ENCODE measurements at regions not wholly inside any gene's neighbourhood (a gene's known extent, or its start where the extent isn't known, plus 50 kb on each side); places are given as distances from the start of the nearest gene placed in this dataset.
"Not testable (repeated sequence)": the region's sequence is repeated elsewhere in the genome, so short reads cannot be mapped to it uniquely, and the experiment has no call there.

DNA sequence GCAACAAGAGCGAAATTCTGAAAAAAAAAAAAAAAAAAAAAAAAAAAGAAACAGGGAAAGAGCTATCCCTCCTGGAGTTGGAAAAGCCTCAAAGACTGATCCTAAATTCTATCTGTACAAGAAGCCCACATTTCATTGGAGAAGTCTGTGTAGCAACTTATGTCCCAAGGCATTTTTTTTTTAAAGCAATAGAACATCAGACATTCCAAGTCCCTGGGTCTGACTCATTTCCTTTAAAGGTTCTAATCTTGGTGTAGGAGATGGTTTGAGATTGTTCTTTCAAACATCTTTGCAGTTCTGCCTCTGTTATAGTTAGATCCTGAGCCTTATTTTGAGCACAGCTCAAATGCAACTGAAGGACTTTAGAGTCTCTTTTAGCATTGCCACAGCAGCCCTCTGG lies 706.5 kb upstream of the MIR17HG start:
- FAIRE-seq: no peak
- TF ChIP-seq POLR2AphosphoS5 (IDR thresholded peaks at IDR 0.05; ENCODE audit: low read depth, low read length) (no peak), POLR2A (IDR thresholded peaks at IDR 0.05; ENCODE audit: low read depth, low read length) (no peak), TAF1 (IDR thresholded peaks at IDR 0.05; ENCODE audit: borderline replicate concordance, low read depth, low read length) (no peak)
- DNase-seq (ENCODE audit: insufficient read length): no peak

DNA sequence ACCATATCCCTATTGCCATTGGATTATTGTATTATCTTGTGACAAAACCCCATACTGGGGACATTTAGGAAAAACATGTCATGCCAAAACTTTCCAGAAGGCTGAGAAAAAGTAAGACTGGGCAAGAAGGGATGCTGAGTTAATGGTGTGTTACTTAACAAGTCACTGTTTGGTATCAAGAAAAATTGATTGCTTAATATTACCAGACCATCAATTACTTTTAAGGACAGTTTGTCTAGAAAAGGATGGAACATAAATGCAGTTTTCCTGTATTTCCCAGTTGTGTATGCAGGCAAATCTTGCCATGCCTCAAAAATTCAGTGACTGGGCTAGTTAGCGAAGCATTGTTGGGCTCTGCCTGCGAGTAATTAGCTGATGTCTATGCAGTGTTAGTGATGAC lies 705.6 kb upstream of the MIR17HG start:
- TF ChIP-seq TAF1 (IDR thresholded peaks at IDR 0.05; ENCODE audit: borderline replicate concordance, low read depth, low read length): no peak
- no peak for TF ChIP-seq POLR2AphosphoS5 (IDR thresholded peaks at IDR 0.05; ENCODE audit: low read depth, low read length)
- TF ChIP-seq POLR2A (IDR thresholded peaks at IDR 0.05; ENCODE audit: low read depth, low read length): no peak
- no peak for DNase-seq (ENCODE audit: insufficient read length)
- no peak for FAIRE-seq

- DNase-seq (ENCODE audit: insufficient read length): no peak
- no peak for TF ChIP-seq TAF1 (IDR thresholded peaks at IDR 0.05; ENCODE audit: borderline replicate concordance, low read depth, low read length)
- FAIRE-seq: no peak
Measured at GRCh38 chr13:90645582-90645981, 701.9 kb upstream of the MIR17HG start.

- no peak for FAIRE-seq
- TF ChIP-seq POLR2AphosphoS5 (IDR thresholded peaks at IDR 0.05; ENCODE audit: low read depth, low read length): no peak
- TF ChIP-seq TAF1 (IDR thresholded peaks at IDR 0.05; ENCODE audit: borderline replicate concordance, low read depth, low read length): no peak
- TF ChIP-seq POLR2A (IDR thresholded peaks at IDR 0.05; ENCODE audit: low read depth, low read length): no peak
- DNase-seq (ENCODE audit: insufficient read length): no peak
Measured at GRCh38 chr13:90648497-90648896, 699.0 kb upstream of the MIR17HG start.

GRCh38 chr13:90652036-90652435 lies 695.5 kb upstream of the MIR17HG start:
- DNase-seq (ENCODE audit: insufficient read length) (no peak), FAIRE-seq (no peak)
- no peak for TF ChIP-seq POLR2A (IDR thresholded peaks at IDR 0.05; ENCODE audit: low read depth, low read length)
- TF ChIP-seq POLR2AphosphoS5 (IDR thresholded peaks at IDR 0.05; ENCODE audit: low read depth, low read length): no peak
- no peak for TF ChIP-seq TAF1 (IDR thresholded peaks at IDR 0.05; ENCODE audit: borderline replicate concordance, low read depth, low read length)

GRCh38 chr13:90654970-90655369 lies 692.5 kb upstream of the MIR17HG start:
- no peak for DNase-seq (ENCODE audit: insufficient read length)
- no peak for FAIRE-seq
- TF ChIP-seq TAF1 (IDR thresholded peaks at IDR 0.05; ENCODE audit: borderline replicate concordance, low read depth, low read length) (no peak), POLR2A (IDR thresholded peaks at IDR 0.05; ENCODE audit: low read depth, low read length) (no peak), POLR2AphosphoS5 (IDR thresholded peaks at IDR 0.05; ENCODE audit: low read depth, low read length) (no peak)

- not testable (repeated sequence) for FAIRE-seq; DNase-seq (ENCODE audit: insufficient read length)
Measured at GRCh38 chr13:90664200-90664599, 683.3 kb upstream of the MIR17HG start.

GRCh38 chr13:90673746-90674145 lies 673.7 kb upstream of the MIR17HG start:
- no peak for TF ChIP-seq POLR2A (IDR thresholded peaks at IDR 0.05; ENCODE audit: low read depth, low read length)
- no peak for TF ChIP-seq POLR2AphosphoS5 (IDR thresholded peaks at IDR 0.05; ENCODE audit: low read depth, low read length)
- no peak for TF ChIP-seq TAF1 (IDR thresholded peaks at IDR 0.05; ENCODE audit: borderline replicate concordance, low read depth, low read length)
- FAIRE-seq: no peak
- DNase-seq (ENCODE audit: insufficient read length): no peak

GRCh38 chr13:90675129-90675528 lies 672.4 kb upstream of the MIR17HG start:
- no peak for FAIRE-seq
- TF ChIP-seq TAF1 (IDR thresholded peaks at IDR 0.05; ENCODE audit: borderline replicate concordance, low read depth, low read length): no peak
- no peak for TF ChIP-seq POLR2A (IDR thresholded peaks at IDR 0.05; ENCODE audit: low read depth, low read length)
- TF ChIP-seq POLR2AphosphoS5 (IDR thresholded peaks at IDR 0.05; ENCODE audit: low read depth, low read length): no peak
- DNase-seq (ENCODE audit: insufficient read length): no peak

GRCh38 chr13:90680826-90681225 lies 666.7 kb upstream of the MIR17HG start:
- TF ChIP-seq POLR2AphosphoS5 (IDR thresholded peaks at IDR 0.05; ENCODE audit: low read depth, low read length): no peak
- no peak for TF ChIP-seq POLR2A (IDR thresholded peaks at IDR 0.05; ENCODE audit: low read depth, low read length)
- no peak for TF ChIP-seq TAF1 (IDR thresholded peaks at IDR 0.05; ENCODE audit: borderline replicate concordance, low read depth, low read length)
- no peak for FAIRE-seq
- DNase-seq (ENCODE audit: insufficient read length): no peak

GRCh38 chr13:90683711-90684131 lies 663.8 kb upstream of the MIR17HG start:
- DNase-seq (ENCODE audit: insufficient read length) (no peak), FAIRE-seq (no peak)
- TF ChIP-seq POLR2A (IDR thresholded peaks at IDR 0.05; ENCODE audit: low read depth, low read length) (no peak), TAF1 (IDR thresholded peaks at IDR 0.05; ENCODE audit: borderline replicate concordance, low read depth, low read length) (no peak), POLR2AphosphoS5 (IDR thresholded peaks at IDR 0.05; ENCODE audit: low read depth, low read length) (no peak)

GRCh38 chr13:90686442-90686841 lies 661.0 kb upstream of the MIR17HG start:
- DNase-seq (ENCODE audit: insufficient read length): no peak
- TF ChIP-seq TAF1 (IDR thresholded peaks at IDR 0.05; ENCODE audit: borderline replicate concordance, low read depth, low read length): no peak
- TF ChIP-seq POLR2AphosphoS5 (IDR thresholded peaks at IDR 0.05; ENCODE audit: low read depth, low read length): no peak
- TF ChIP-seq POLR2A (IDR thresholded peaks at IDR 0.05; ENCODE audit: low read depth, low read length): no peak
- no peak for FAIRE-seq

GRCh38 chr13:90689111-90689510 lies 658.4 kb upstream of the MIR17HG start:
- no peak for TF ChIP-seq TAF1 (IDR thresholded peaks at IDR 0.05; ENCODE audit: borderline replicate concordance, low read depth, low read length)
- DNase-seq (ENCODE audit: insufficient read length) (no peak), FAIRE-seq (no peak)

All from GM12892 (cell line).